B cell (primary cell): ENCODE measurements at regions not wholly inside any gene's neighbourhood (a gene's known extent, or its start where the extent isn't known, plus 50 kb on each side); places are given as distances from the start of the nearest gene placed in this dataset.
A peak's percentile ranks its signal among the peaks of the same experiment; 100 is the strongest.
"Not testable (repeated sequence)": the region's sequence is repeated elsewhere in the genome, so short reads cannot be mapped to it uniquely, and the experiment has no call there.

Experiments used
- ATAC-seq: fragments of 200-7000 bp; cut with Tn5 transposase; one replicate; pipeline ENCODE4 v1.10.0; 2021; ENCODE audit warnings: low read depth, mild to moderate bottlenecking, moderate number of reproducible peaks, moderate library complexity
- CTCF ChIA-PET: fragments of 350-600 bp; sonication (Branson Sonifier 250); formaldehyde crosslinking; loops from one replicate; lab custom pipeline; 2021; ENCODE audit warnings: antibody characterized with exemption, inconsistent platforms; lab: Charles Lee
- POLR2A ChIA-PET: fragments of 350-600 bp; sonication (Branson Sonifier 250); formaldehyde crosslinking; loops from one replicate; lab custom pipeline; 2021; ENCODE audit warnings: antibody characterized with exemption; lab: Charles Lee
- DNase-seq: peaks from one replicate; pipeline ENCODE4 v3.0.0; 2013
- H2AFZ ChIP-seq: 2 replicates; pipeline ENCODE4 v1.6.1; 2012; ENCODE audit warnings: mild to moderate bottlenecking, low read depth, low read length; ENCODE audit not compliant: insufficient read depth, poor library complexity, severe bottlenecking
- H3K27ac ChIP-seq, 2 donors: 1 replicate in 1 of 2; 2 replicates in 1 of 2; pipeline ENCODE4 v1.5.1; 2012 to 2013; ENCODE audit warnings: low read length in 2 of 2, mild to moderate bottlenecking in 2 of 2, moderate library complexity in 1 of 2
- H3K27me3 ChIP-seq, 4 experiments: fragments of 200-600 bp in 1 of 4; sonication (generic) in 1 of 4; replicated peaks in 1 of 4; 1 replicate in 2 of 4; 2 replicates in 2 of 4; pipeline versions ENCODE4 v1.6.1 to v1.7.0; 2013 to 2016; ENCODE audit warnings: low read length in 3 of 4, mild to moderate bottlenecking in 2 of 4, mixed read lengths in 1 of 4, moderate library complexity in 1 of 4; ENCODE audit not compliant: insufficient read depth in 4 of 4, control insufficient read depth in 3 of 4; ENCODE audit errors: control extremely low read depth in 1 of 4
- H3K36me3 ChIP-seq, 2 experiments: replicated peaks in 1 of 2; 1 replicate in 1 of 2; 2 replicates in 1 of 2; pipeline versions ENCODE4 v1.6.1 to v1.7.1; 2013; ENCODE audit warnings: low read length in 1 of 2; ENCODE audit not compliant: insufficient read depth in 2 of 2, control insufficient read depth in 1 of 2; ENCODE audit errors: control extremely low read depth in 1 of 2, extremely low read depth in 1 of 2
- H3K4me1 ChIP-seq, 2 donors: fragments of 200-600 bp in 1 of 2; sonication (generic) in 1 of 2; 1 replicate in 1 of 2; 2 replicates in 1 of 2; pipeline versions ENCODE4 v1.5.1 to v1.6.1; 2013 to 2017; ENCODE audit warnings: low read length in 2 of 2; ENCODE audit not compliant: control insufficient read depth in 2 of 2, insufficient read depth in 2 of 2
- H3K4me2 ChIP-seq: replicated peaks from 2 replicates; pipeline ENCODE3; 2012; ENCODE audit warnings: mild to moderate bottlenecking, low read depth, low read length; ENCODE audit not compliant: poor library complexity, severe bottlenecking
- H3K4me3 ChIP-seq, 5 experiments: fragments of 200-600 bp in 1 of 5; sonication (generic) in 1 of 5; 1 replicate in 3 of 5; 2 replicates in 2 of 5; pipeline versions ENCODE4 v1.5.1 to v1.7.0; 2011 to 2016; ENCODE audit warnings: low read length in 4 of 5, mild to moderate bottlenecking in 4 of 5, low read depth in 2 of 5, control low read depth in 1 of 5, moderate library complexity in 1 of 5; ENCODE audit not compliant: insufficient read depth in 1 of 5; ENCODE audit errors: control extremely low read depth in 1 of 5, extremely low read depth in 1 of 5
- H3K79me2 ChIP-seq: fragments of 200-600 bp; sonication (generic); one replicate; pipeline ENCODE4 v1.6.0; 2016; ENCODE audit warnings: low read length; ENCODE audit not compliant: control insufficient read depth, insufficient read depth
- H3K9ac ChIP-seq: fragments of 200-600 bp; sonication (generic); 2 replicates; pipeline ENCODE4 v1.6.1; 2017; ENCODE audit warnings: mild to moderate bottlenecking, low read length, moderate library complexity
- H3K9me3 ChIP-seq, 3 donors: one replicate each; pipeline versions ENCODE4 v1.6.1 to v1.7.1; 2013; ENCODE audit warnings: low read length in 2 of 3; ENCODE audit not compliant: control insufficient read depth in 2 of 3, insufficient read depth in 1 of 3; ENCODE audit errors: control extremely low read depth in 1 of 3
- H4K20me1 ChIP-seq: 2 replicates; pipeline ENCODE4 v1.6.0; 2012; ENCODE audit warnings: mild to moderate bottlenecking, low read length; ENCODE audit not compliant: insufficient read depth, control insufficient read depth, poor library complexity, severe bottlenecking
- H3K27ac Mint-ChIP-seq: one replicate; pipeline ENCODE4 v1.8.0; 2021; ENCODE audit warnings: mixed read lengths
- H3K27me3 Mint-ChIP-seq: one replicate; pipeline ENCODE4 v1.8.0; 2021; ENCODE audit warnings: mixed read lengths
- H3K4me1 Mint-ChIP-seq: one replicate; pipeline ENCODE4 v1.8.0; 2021; ENCODE audit warnings: mixed read lengths
- H3K4me3 Mint-ChIP-seq: one replicate; pipeline ENCODE4 v1.8.0; 2021; ENCODE audit warnings: mixed read lengths
- H3K9me3 Mint-ChIP-seq: one replicate; pipeline ENCODE4 v1.8.0; 2022; ENCODE audit warnings: mixed read lengths; ENCODE audit not compliant: insufficient read depth
- WGBS: methylation state at CpG from one replicate; pipeline ENCODE4 v1.1.5; 2013; ENCODE audit warnings: missing lambda C conversion rate; ENCODE audit not compliant: insufficient coverage; 5-methylcytosine and 5-hydroxymethylcytosine counted together
- intact Hi-C: fragments of 100-400 bp; cut with micrococcal nuclease; formaldehyde crosslinking; loops from one replicate; pipeline ENCODE4 v1.10.0; 2022

GRCh38 chr15:22134941-22135566 is 54.7 kb downstream of the OR4M2 start:
- H3K27me3 Mint-ChIP-seq, H3K27ac ChIP-seq, H4K20me1 ChIP-seq, H3K9me3 ChIP-seq, H3K79me2 ChIP-seq, DNase-seq, H3K27ac Mint-ChIP-seq, H3K4me3 ChIP-seq, H3K9ac ChIP-seq, H3K4me2 ChIP-seq, H3K4me1 ChIP-seq, CTCF ChIA-PET, ATAC-seq, intact Hi-C loops, POLR2A ChIA-PET, H3K27me3 ChIP-seq, H3K9me3 Mint-ChIP-seq, H2AFZ ChIP-seq, H3K36me3 ChIP-seq, H3K4me3 Mint-ChIP-seq, H3K4me1 Mint-ChIP-seq: not testable (repeated sequence)
- WGBS = no CpG with 5 or more reads among the region's 3 CpGs

GRCh38 chr15:22137572-22137971 is 57.2 kb downstream of the OR4M2 start:
- H3K27me3 Mint-ChIP-seq, POLR2A ChIA-PET, H3K9me3 ChIP-seq, H3K27ac Mint-ChIP-seq, H3K9ac ChIP-seq, H3K4me1 Mint-ChIP-seq, intact Hi-C loops, H3K27me3 ChIP-seq, H3K36me3 ChIP-seq, H3K9me3 Mint-ChIP-seq, DNase-seq, H2AFZ ChIP-seq, CTCF ChIA-PET, H4K20me1 ChIP-seq, H3K79me2 ChIP-seq, H3K27ac ChIP-seq, H3K4me2 ChIP-seq, ATAC-seq, H3K4me3 Mint-ChIP-seq, H3K4me3 ChIP-seq, H3K4me1 ChIP-seq: not testable (repeated sequence)
- WGBS = no CpG with 5 or more reads among the region's 7 CpGs

- H3K27ac Mint-ChIP-seq, intact Hi-C loops, H3K9ac ChIP-seq, H3K4me3 ChIP-seq, H3K27me3 ChIP-seq, H4K20me1 ChIP-seq, H3K27ac ChIP-seq, H3K4me2 ChIP-seq, CTCF ChIA-PET, H3K4me1 ChIP-seq, H3K9me3 Mint-ChIP-seq, H3K27me3 Mint-ChIP-seq, H3K4me3 Mint-ChIP-seq, H3K4me1 Mint-ChIP-seq, DNase-seq, H2AFZ ChIP-seq, H3K79me2 ChIP-seq, H3K36me3 ChIP-seq, POLR2A ChIA-PET, H3K9me3 ChIP-seq, ATAC-seq: not testable (repeated sequence)
- WGBS = no CpG with 5 or more reads among the region's 9 CpGs
Observed at GRCh38 chr15:22141106-22141505, 60.8 kb downstream of the OR4M2 start.

- peak; percentile 89 for ATAC-seq
- CTCF ChIA-PET, H3K36me3 ChIP-seq, H3K27me3 Mint-ChIP-seq, H3K27ac Mint-ChIP-seq, H3K9ac ChIP-seq, H2AFZ ChIP-seq, H3K9me3 Mint-ChIP-seq, H3K4me1 Mint-ChIP-seq, POLR2A ChIA-PET, H3K9me3 ChIP-seq, H3K4me3 ChIP-seq, H4K20me1 ChIP-seq, H3K4me1 ChIP-seq, DNase-seq, H3K27ac ChIP-seq, H3K4me2 ChIP-seq, H3K4me3 Mint-ChIP-seq, H3K27me3 ChIP-seq, H3K79me2 ChIP-seq, intact Hi-C loops: not testable (repeated sequence)
- WGBS = no CpG with 5 or more reads among the region's 7 CpGs
Observed at GRCh38 chr15:22148109-22148508, 67.8 kb downstream of the OR4M2 start.
